Renal pelvis (tissue), 1 donor: ENCODE measurements at regions not wholly inside any gene's neighbourhood (a gene's known extent, or its start where the extent isn't known, plus 50 kb on each side); places are given as distances from the start of the nearest gene placed in this dataset.
"Not testable (repeated sequence)": the region's sequence is repeated elsewhere in the genome, so short reads cannot be mapped to it uniquely, and the experiment has no call there.

Experiments used
- DNase-seq: peaks from one replicate; pipeline ENCODE4 v3.0.0-alpha.2; 2013

DNA sequence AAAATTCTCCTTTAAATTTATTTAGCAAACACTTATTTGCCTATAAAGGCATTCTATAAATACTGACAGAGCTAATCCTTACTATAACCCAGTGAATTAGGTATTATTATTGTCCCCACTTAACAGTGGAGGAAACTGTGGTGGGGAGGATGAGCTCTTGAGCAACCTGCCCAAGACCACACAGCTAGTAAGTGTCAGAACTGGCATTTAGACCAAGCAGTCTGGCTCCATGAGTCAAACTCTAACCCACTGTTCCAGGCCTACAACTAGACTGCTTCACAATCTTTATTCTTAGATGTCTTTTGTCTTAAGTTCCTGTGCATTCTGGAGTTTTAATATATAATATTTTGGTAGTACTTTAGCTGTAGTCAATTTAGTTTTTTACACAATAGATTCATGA is 530.8 kb downstream of the BCKDHB start:
- DNase-seq = no peak

DNA sequence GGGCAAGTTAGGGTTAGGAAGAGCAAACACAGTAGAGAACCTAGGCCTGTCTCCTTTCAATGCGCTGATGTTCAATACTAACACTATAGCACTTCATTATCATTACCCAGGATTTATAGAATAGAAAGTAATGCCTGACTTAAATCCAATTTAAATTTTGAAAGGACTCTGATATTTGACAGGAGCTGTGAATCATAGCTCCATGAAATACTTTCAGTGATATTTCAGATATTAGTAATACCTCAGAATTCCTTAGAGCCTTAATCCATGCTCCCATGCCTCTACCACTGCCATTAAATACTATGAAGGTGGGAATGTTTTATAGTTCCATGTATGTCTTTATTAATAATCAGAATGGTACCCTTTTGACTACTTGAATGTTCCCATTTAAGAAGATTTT is 530.2 kb downstream of the BCKDHB start:
- no peak for DNase-seq

DNA sequence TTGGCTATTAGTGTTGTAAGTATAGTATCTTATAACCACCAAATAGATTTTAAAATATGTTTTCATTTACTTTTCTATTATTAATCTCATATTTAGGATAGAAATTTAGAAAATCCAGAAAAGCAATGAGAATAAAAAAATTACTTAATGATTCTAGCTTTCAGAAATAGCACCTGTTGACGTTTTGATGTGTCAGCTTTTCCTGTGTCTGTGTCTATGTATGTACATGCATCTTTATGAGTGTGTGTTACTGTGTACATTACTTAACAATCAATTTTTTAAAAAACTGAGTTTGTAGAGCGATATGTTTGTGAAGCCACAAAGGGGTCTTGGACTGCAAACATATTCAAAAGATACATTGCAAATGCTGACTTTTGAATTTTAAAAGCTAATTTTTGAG is 526.9 kb downstream of the BCKDHB start:
- no peak for DNase-seq

DNA sequence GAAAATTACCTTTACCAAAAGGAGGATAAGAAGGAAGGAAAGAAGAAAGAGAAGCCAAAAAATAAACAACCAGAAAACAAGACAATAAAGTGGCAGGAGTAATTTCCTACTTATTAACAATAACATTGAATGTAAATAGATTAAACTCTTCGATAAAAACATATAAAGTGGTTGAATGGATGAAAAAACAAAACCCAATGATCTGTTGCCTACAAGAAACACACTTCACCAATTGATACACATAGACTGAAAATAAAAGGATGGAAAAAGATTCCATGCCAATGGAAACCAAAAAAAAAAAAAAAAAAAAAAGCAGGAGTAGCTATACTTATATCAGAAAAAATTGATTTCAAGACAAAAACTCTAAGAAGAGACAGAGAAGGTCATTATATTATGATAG is 518.9 kb downstream of the BCKDHB start:
- no peak for DNase-seq

DNA sequence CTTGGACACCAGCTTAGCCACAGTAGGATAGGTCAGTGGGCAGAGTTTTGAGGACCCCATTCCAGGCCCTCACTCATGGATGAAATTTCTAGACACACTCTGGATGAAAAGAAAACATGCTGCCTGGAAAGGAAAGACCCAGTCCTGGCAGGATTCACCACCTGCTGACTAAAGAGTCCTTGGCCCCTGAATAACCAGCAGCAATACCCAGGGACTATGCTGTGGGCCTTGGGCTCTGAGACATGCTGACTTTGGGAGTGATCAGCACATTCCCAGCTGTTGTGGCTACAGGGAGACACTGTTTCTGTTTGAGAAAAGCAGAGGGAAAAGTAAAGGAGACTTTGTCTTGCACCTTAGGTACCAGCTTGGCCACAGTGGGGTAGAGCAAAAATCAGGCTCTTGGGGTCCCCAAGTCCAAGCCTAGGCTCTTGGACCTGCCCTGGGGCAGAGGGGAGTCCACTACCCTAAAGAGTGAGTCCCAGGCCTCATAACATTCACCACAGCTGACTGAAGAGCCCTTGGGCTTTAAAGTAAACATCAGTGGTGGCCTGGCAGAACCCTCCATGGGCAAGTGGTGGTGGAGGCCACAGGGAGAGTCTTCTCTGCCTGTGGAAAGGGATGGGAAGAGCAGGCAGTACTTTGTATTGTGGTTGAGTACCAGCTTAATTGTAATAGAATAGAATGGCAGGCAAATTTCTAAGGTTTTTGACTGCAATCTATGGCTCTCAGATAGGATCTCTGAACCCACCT is 516.8 kb downstream of the BCKDHB start:
- DNase-seq = no peak

DNA sequence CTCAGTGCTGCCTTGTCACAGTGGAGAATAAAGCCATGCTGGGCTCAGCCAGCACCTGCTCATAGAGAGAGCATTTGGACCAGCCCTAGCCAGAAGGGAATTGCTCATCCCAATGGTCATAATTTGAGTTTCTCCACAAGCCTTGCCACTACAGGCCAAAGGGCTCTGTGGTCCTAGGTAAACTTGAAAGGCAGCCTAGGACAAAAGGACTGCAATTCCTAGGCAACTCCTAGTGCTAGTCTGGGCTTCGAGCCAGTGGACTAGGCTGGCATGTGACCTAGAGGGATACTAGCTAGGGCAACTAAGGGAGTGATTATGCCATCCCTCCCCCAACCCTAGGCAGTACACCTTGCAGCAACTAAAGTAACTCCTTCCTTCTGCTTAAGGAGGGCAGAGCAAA is 516.2 kb downstream of the BCKDHB start:
- no peak for DNase-seq

DNA sequence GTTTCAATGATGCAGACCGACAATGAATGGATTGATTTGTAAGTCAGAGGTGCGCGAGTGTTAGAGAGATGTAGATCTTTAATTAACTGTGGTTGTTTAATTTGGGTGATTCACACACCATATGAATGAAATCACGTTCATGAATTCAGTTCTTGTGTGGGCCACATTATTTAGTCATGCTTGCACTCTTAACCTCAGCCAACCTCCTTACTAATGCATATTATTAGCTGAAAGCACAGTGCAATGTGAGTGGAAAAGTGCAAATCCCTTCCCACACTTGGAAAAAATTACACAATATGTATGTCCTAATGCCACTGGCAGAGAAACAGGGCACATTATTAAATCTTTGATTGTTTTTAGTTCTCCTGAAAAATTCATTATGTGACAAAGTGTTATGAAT is 512.5 kb downstream of the BCKDHB start:
- DNase-seq = no peak

DNA sequence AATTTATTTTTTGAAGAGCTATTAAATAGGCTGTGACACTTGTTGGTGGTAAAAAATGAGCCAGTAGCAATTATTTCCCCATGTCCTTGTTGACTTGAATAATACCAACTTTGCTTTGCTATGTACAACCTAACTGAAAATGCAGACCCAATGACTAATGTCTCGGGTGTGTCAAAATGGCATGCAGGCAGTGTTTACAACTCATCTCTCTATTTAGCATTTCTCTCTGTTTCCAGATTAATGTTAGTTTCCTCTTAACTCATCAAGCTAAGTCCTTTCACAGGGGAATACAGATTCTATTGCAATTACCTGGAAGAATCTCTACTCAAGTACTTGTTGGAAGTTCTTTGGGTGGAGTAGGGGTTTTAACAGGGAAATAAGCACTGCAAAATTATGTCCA is 504.4 kb downstream of the BCKDHB start:
- DNase-seq = no peak

DNA sequence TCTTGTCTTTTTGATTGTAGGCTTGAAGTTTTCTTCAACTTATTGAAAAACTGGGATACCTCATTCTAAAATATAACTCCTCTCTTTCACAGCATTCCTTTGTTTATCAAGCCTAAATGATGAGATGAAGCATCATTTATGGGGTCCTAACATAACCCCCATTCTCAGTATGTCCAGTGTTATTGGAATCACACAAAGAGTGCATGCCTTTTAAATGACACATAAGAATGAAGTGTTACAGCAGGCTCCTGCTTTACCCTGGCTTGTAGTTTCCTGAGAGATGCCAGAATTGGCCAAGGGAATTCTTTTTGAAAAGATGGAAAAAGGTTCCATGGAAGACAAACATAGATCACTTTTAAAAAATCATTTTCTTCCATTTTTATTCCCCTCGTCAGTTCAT is 502.4 kb downstream of the BCKDHB start:
- DNase-seq = no peak

DNA sequence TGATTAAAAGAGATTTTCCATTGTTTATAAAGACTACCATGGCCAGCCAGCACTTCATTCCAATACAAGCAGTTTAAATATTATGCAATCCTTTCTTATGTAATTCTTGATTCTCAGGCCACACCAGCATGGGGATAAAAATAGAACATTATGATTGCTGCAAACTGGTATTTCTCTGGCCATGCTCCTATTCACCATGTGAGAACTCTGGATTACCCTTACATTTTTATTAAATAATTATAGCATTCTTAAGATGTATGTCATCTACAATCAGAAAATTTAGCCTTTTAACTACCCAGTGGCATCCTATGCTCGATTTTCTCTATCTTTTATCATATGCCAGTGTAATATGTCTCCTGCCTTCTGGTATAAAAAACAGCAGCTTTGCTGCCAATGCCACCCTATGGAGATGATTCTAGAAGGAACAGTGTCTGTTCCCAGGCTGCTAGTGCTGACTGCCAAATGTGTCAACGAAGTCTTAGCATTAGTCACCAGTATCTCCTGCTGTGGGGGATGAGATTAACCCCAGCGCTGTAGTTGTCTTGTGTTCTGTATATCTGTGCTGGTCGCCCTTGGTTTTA is 501.4 kb downstream of the BCKDHB start:
- DNase-seq = no peak

DNA sequence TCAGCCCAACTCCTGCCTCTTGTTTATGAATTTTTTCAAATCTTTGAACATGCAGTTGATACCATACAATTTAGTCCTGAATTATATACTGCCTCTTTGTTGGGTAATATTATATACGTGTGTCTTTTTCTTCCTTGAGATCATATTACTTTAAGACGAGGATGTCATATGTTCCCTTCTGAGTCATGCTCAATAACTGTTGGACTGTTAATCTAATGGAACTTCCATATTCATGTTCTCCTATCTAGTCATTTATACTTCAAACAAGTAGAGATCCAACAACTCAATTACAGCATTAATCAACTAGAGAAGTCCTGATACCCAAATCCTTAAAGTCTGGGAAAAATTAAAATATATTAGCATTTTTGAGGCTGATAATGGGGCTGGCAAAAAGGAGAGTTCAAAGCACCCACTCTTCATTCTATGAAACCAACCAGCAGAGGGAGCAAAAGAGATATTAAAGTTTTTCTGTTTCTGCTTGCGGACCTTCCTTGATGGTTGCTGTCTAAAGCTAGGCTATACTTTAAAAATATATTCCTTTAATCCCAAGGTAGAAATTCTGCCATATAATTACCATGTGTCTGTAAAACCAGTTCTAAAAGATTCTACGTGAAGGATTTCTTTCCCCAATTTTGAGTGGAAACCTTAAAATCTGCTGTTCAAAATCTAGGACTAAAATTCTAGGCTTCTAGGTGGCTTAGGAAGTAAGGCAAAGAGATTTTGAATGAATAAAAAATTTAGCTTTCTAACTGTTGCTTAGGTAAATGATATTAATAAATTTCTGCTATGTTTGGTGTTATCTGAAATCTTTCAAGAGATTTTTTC is 498.9 kb downstream of the BCKDHB start:
- DNase-seq = peak; percentile 27

DNA sequence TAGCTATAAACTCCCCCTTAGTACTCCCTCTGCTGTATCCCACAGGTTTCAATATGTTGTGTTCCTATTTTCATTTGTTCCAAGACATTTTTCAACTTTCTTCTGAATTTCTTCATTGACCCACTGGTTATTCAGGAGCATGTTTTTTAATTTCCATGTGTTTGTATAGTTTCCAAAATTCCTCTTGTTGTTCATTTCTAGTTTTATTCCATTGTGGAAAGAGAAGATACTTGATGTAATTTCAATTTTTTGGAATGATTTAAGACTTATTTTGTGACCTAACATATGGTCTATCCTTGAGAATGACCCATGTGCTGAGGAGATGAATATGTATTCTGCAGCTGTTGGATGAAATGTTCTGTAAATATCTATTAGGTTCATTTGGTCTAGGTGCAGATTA is 497.2 kb downstream of the BCKDHB start:
- DNase-seq = no peak

DNA sequence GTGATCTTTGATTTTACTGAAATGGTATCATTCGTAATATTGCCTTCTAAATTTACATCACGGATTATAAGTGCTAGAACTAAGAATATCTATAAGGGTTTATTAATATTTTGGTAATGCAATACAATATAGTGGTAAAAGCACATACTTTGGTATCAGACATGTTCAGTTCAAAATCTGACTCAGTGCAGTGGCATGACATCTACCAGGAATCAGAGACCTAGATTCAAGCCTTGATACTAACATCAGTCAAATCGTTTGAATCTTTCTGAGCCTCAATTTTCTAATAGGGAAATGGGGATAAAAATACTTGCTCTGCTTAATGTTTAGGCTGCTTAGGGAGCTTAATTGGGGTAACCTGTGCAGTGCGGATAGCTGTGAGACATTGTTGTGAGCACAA is 488.0 kb downstream of the BCKDHB start:
- DNase-seq = no peak

DNA sequence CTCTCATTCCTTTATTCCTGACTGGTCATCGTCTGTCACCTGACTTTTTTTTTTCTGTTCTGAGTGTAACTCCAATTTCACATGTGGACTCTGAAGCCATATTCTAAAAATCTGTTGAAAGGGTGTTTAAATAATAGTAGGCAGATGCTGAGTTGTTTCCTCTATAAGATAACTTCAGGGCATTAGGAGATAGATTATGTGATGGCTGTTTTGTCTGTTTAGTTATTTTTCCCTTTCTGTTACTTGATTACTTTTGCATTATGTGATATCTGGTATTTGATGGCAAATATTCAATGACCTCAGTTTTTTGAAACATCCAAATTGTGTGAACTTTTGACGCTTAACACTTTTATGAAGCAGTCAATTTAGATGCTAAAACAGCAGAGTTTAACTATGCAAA is 486.0 kb downstream of the BCKDHB start:
- no peak for DNase-seq

DNA sequence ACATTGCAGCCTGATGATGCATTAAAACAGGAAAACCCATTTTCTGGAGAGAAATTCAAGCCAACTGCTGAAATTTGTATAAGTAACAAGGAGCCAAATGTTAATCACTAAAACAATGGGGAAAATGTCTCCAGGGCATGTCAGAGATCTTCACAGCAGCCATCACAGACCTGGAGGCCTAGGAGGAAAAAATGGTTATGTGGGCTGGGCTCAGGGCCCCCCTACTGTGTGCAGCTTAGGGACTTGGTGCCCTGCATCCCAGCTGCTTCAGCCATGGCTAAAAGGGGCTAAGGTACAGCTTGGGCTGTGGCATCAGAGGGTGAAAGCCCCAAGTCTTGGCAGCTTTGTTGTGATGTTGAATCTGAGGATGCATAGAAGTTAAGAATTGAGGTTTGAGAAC is 479.8 kb downstream of the BCKDHB start:
- DNase-seq = no peak

DNA sequence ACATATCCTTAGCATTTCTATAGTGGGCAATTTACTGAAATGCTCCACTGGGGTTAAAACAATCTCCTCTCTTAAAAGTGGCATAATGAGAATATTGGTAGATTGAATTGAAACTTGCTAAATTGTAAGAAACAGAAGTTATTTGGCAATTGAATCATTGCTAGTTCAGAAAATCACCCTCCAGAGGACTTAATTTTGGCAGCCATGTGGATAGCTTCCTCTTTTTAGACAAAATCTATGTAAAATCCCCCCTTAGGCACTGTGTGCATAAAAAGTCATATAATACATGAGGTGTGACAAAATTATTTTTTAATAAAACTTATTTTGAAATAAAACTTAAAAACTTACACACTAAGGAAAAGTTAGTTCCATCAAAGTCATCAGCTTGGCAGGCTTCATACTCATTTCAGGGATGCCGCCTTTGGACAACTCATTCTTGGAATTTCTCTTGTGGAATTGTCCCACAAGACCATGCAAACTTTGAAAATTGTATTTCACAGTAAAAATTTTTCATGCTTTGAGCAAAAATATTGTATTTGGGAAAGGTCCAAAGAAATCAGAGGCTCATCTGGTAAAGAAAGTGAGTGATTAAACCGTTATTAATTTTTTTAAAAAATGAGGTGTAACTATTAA is 473.0 kb downstream of the BCKDHB start:
- no peak for DNase-seq

DNA sequence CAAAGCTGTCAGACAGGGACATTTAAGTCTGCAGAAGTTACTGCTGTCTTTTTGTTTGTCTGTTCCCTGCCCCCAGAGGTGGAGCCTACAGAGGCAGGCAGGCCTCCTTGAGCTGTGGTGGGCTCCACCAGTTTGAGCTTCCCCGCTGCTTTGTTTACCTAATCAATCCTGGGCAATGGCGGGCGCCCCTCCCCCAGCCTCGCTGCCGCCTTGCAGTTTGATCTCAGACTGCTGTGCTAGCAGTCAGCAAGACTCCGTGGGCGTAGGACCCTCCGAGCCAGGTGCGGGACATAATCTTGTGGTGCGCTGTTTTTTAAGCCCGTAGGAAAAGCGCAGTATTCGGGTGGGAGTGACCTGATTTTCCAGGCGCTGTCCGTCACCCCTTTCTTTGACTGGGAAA is 466.8 kb downstream of the BCKDHB start:
- DNase-seq = not testable (repeated sequence)

DNA sequence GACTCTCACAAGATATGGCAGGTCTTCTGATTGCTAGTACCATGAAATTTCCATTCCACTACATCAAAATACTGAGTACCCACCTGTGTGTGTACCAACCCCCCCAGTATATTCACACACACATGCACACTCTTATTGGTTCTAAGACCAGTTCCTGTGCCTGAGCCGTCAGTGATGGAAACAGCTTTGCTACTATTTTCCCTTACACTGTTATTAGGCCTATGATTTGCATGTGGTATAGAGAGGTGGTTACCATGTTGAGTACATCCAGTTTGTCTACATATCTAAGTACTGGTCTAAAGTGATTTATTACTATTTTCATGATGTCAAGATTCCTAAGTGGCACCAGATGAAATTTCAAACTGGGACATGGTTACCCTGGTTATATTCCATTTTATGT is 459.9 kb downstream of the BCKDHB start:
- DNase-seq = no peak

DNA sequence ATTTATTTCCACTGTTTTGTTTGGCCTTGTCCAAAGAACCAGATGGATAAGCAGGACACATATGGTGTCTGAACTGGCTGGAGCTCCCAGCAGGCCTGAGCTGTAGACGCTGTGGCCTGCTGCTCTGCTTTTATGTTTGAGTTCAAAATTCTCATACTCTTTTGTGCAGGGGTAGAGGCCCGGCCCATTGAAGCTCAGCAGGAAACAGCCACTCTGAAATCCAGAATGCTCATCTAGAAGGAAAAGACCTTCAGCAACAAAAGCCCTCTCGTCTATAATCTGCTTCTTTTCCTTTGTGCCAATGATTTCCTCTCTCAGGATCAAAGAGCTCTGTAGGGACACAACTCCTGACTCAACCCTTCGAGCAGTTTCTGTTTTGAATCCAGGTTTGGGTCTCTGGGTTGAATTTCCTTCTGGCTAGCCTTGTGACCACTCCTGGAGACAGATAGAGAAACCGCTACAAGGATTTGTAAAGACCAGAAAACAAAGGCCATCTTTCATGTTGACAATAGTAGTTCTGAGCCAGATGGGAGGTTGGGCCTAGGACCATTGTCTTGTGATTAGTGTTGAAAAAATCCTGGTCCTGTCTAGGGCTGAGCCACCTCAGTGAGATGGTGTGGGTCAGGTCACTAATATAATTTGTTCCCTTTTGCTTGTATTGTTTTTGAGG is 446.7 kb downstream of the BCKDHB start:
- peak; percentile 16 for DNase-seq

DNA sequence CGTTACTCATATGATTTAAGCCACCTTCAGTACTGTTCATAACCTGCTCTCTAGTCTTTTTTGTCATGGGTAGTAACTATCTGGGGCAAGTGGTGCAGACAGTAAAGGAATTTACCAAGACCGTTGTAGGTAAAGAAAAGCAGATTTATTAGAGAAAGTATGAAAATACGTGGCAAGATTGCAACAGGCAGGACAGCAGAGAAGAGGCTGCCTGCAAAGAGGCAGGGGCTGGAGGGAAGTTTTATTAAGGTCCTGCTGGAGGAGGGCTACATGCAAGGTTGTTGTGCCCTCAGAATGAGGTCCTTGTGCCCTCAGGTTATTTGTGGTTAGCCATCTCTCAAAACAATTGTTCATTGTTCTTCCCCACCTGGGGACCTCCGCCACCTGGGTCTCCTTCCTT is 444.3 kb downstream of the BCKDHB start:
- no peak for DNase-seq

DNA sequence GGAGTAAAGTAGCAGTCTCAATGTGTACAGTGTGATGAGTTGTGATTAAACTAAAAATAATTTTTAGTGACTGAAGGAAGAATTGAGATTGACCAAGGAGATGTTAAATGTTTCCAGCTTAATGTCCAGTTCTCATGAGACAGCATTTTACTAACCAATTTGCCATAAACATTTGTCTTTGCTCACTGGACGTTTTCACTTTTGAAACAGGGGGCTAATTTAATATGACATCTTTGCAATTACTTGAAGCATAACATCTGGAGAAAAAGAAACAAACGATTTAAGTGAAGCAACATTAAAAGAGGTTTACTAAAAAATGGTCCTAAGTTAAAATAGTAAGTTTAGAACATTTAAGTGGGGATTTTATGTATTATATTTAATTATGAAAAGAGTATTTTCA is 443.8 kb downstream of the BCKDHB start:
- DNase-seq = peak; percentile 57

DNA sequence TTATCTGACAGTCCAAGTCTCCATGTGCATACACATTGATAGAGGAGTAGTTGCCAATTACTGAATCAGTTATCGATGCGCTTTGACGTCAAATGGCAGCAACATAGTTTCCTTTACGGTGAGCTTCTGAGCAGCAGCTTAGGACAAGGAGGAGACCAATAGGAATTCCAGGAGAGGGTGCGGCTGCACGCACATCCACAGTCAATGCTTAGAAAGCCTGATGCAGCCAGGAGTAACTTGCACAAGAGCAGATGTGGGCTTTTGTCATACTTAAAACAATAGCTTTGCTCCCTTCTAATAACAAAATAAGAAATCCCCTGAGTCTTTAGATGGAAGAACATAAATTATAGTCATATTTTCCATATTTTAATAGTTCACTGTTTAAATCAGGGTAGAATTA is 442.1 kb downstream of the BCKDHB start:
- no peak for DNase-seq
